Body of pancreas (tissue), 4 donors: ENCODE measurements at regions not wholly inside any gene's neighbourhood (a gene's known extent, or its start where the extent isn't known, plus 50 kb on each side); places are given as distances from the start of the nearest gene placed in this dataset.

Source experiments
- POLR2A ChIP-seq, 3 donors: fragments of 450-650 bp; IDR thresholded peaks; one replicate each; pipeline ENCODE4 v1.6.1; 2016; ENCODE audit warnings: antibody characterized with exemption in 3 of 3, mild to moderate bottlenecking in 2 of 3
- TF ChIP-seq, protein P1 (sequence below), 7 experiments: fragments of 450-650 bp in 4 of 7; fragments of 200-600 bp in 3 of 7; sonication (generic) in 3 of 7; IDR thresholded peaks; one replicate each; pipeline ENCODE4 v1.5.1; 2016 to 2019; ENCODE audit warnings: antibody characterized with exemption in 7 of 7

DNA sequence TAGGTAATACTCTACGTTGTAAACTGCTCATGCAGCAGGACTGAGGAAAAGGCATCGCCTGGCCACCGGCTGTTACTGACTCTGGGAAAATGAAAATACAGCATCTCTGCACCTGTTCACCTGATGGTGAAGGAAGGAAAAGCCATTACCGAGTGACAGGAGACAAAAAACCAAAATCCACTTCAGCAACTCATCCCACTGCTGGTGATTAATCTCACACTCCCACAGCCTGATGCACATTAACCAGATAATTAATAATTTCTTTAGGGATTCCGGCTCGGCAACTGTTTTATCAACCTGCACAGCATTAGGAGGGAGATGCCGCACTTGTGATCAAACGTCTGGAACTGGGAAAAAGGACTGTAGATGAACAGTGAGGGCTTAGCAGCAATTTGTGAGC lies 183.9 kb upstream of the ESRRG start:
- TF ChIP-seq, protein P1, sequence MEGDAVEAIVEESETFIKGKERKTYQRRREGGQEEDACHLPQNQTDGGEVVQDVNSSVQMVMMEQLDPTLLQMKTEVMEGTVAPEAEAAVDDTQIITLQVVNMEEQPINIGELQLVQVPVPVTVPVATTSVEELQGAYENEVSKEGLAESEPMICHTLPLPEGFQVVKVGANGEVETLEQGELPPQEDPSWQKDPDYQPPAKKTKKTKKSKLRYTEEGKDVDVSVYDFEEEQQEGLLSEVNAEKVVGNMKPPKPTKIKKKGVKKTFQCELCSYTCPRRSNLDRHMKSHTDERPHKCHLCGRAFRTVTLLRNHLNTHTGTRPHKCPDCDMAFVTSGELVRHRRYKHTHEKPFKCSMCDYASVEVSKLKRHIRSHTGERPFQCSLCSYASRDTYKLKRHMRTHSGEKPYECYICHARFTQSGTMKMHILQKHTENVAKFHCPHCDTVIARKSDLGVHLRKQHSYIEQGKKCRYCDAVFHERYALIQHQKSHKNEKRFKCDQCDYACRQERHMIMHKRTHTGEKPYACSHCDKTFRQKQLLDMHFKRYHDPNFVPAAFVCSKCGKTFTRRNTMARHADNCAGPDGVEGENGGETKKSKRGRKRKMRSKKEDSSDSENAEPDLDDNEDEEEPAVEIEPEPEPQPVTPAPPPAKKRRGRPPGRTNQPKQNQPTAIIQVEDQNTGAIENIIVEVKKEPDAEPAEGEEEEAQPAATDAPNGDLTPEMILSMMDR (IDR thresholded peaks at IDR 0.05), result no peak
- no peak for TF ChIP-seq POLR2A (IDR thresholded peaks at IDR 0.05)
